Ishikawa (cell line): ENCODE measurements at regions not wholly inside any gene's neighbourhood (a gene's known extent, or its start where the extent isn't known, plus 50 kb on each side); places are given as distances from the start of the nearest gene placed in this dataset.

Source experiments
- CEBPB ChIP-seq: IDR thresholded peaks from 2 replicates; pipeline ENCODE4 v1.6.1; 2012
- CREB1 ChIP-seq: IDR thresholded peaks from 2 replicates; pipeline ENCODE4 v1.6.1; 2012; ENCODE audit warnings: low read depth
- EGR1 ChIP-seq: IDR thresholded peaks from 2 replicates; pipeline ENCODE4 v1.6.1; 2012
- EP300 ChIP-seq: IDR thresholded peaks from 2 replicates; pipeline ENCODE4 v1.6.1; 2012; ENCODE audit warnings: borderline replicate concordance
- FOXM1 ChIP-seq: IDR thresholded peaks from 2 replicates; pipeline ENCODE4 v1.6.1; 2012; ENCODE audit warnings: low read depth, borderline replicate concordance
- MAX ChIP-seq: IDR thresholded peaks from 2 replicates; pipeline ENCODE4 v1.6.1; 2012
- NFIC ChIP-seq: IDR thresholded peaks from 2 replicates; pipeline ENCODE4 v1.6.1; 2012
- RAD21 ChIP-seq: IDR thresholded peaks from 2 replicates; pipeline ENCODE4 v1.6.1; 2012; ENCODE audit warnings: low read depth
- REST ChIP-seq: IDR thresholded peaks from 2 replicates; pipeline ENCODE4 v1.6.1; 2012; ENCODE audit warnings: low read depth, mild to moderate bottlenecking
- TAF1 ChIP-seq: IDR thresholded peaks from 2 replicates; pipeline ENCODE4 v1.6.1; 2012; ENCODE audit warnings: low read depth, mild to moderate bottlenecking
- TCF12 ChIP-seq: IDR thresholded peaks from 2 replicates; pipeline ENCODE4 v1.6.1; 2012; ENCODE audit warnings: low read depth
- TEAD4 ChIP-seq: IDR thresholded peaks from 2 replicates; pipeline ENCODE4 v1.6.1; 2012
- USF1 ChIP-seq: IDR thresholded peaks from 2 replicates; pipeline ENCODE4 v1.6.1; 2012
- YY1 ChIP-seq: IDR thresholded peaks from 2 replicates; pipeline ENCODE4 v1.6.1; 2012; ENCODE audit warnings: low read depth
- ZBTB7A ChIP-seq: IDR thresholded peaks from 2 replicates; pipeline ENCODE4 v1.6.1; 2012; ENCODE audit warnings: low read depth

GRCh38 chr11:97717922-97718321 lies 1302.8 kb upstream of the CNTN5 start:
- no peak for TF ChIP-seq CREB1
- no peak for TF ChIP-seq EGR1
- no peak for TF ChIP-seq MAX
- no peak for TF ChIP-seq NFIC
- no peak for TF ChIP-seq ZBTB7A
- no peak for TF ChIP-seq REST
- TF ChIP-seq TCF12: no peak
- no peak for TF ChIP-seq RAD21
- no peak for TF ChIP-seq FOXM1
- no peak for TF ChIP-seq EP300
- TF ChIP-seq USF1: no peak
- no peak for TF ChIP-seq TAF1
- TF ChIP-seq CEBPB: no peak
- TF ChIP-seq YY1: no peak
- TF ChIP-seq TEAD4: no peak

- TF ChIP-seq TAF1 (no peak), NFIC (peak; percentile 34; the same call in 1 of the 2 replicates)
Measured at GRCh38 chr11:97722065-97722464, 1298.7 kb upstream of the CNTN5 start.

GRCh38 chr11:97722721-97723120 lies 1298.0 kb upstream of the CNTN5 start:
- TF ChIP-seq ZBTB7A (no peak), FOXM1 (no peak), RAD21 (no peak), TCF12 (no peak), EP300 (no peak), REST (no peak)

GRCh38 chr11:97729546-97730272 lies 1291.0 kb upstream of the CNTN5 start:
- TF ChIP-seq USF1: no peak
- no peak for TF ChIP-seq ZBTB7A
- no peak for TF ChIP-seq EP300
- TF ChIP-seq MAX: no peak
- TF ChIP-seq TAF1: no peak
- TF ChIP-seq CREB1: no peak
- no peak for TF ChIP-seq FOXM1
- TF ChIP-seq REST: no peak
- no peak for TF ChIP-seq TEAD4

DNA sequence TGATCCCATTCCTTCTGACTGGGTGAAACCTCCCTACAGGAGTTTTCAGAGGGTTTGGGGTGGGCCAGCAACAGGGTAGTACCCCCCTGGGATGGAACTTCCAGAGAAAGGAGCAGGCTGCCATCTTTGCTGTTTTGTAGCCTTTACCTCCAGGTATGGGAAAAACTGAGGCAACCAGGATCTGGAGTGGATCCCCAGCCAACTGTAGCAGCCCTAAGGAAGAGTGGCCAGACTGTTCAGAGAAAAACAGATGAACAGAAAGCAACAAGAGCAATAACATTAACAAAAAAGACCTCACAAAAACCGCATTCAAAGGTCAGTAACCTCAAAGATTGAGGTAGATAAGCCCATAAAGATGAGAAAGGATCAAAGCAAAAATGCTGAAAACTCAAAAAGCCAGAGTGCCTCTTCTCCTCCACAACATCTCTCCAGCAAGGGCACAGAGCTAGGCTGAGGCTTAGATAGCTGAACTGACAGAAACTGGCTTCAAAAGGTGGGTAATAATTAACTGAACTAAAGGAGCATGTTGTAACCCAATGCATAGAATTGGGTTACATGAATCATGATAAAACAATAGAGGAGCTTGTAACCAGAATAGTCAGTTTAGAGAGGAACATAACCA lies 1288.6 kb upstream of the CNTN5 start:
- TF ChIP-seq ZBTB7A (no peak), TEAD4 (no peak), RAD21 (no peak), CEBPB (no peak)
